Esophagus squamous epithelium (tissue), 5 donors: ENCODE measurements at regions not wholly inside any gene's neighbourhood (a gene's known extent, or its start where the extent isn't known, plus 50 kb on each side); places are given as distances from the start of the nearest gene placed in this dataset.

Source experiments
- DNase-seq: peaks from one replicate; lab custom pipeline; 2025; lab: John Stamatoyannopoulos, UW
- H3K27ac ChIP-seq, 4 donors: fragments of 200-600 bp; sonication (generic); one replicate each; pipeline ENCODE4 v1.5.1; 2016 to 2019; ENCODE audit warnings: mild to moderate bottlenecking in 1 of 4
- H3K27me3 ChIP-seq, 4 donors: fragments of 200-600 bp; sonication (generic); 1 replicate in 3 of 4; 2 replicates in 1 of 4; pipeline versions ENCODE4 v1.5.1 to v1.6.0; 2017 to 2021; ENCODE audit warnings: antibody characterized with exemption in 1 of 4
- H3K36me3 ChIP-seq, 3 donors: fragments of 200-600 bp; sonication (generic); one replicate each; pipeline ENCODE4 v1.5.1; 2016 to 2019
- H3K4me1 ChIP-seq, 3 donors: fragments of 200-600 bp; sonication (generic); one replicate each; pipeline ENCODE4 v1.5.1; 2017 to 2019
- H3K4me3 ChIP-seq, 4 donors: fragments of 200-600 bp; sonication (generic); 1 replicate in 3 of 4; 2 replicates in 1 of 4; pipeline ENCODE4 v1.5.1; 2016 to 2019; ENCODE audit warnings: mild to moderate bottlenecking in 2 of 4, moderate library complexity in 1 of 4
- H3K9me3 ChIP-seq, 3 donors: fragments of 200-600 bp; sonication (generic); one replicate each; pipeline ENCODE4 v1.5.1; 2016 to 2019
- CTCF ChIP-seq, 6 experiments: fragments of 450-650 bp in 4 of 6; fragments of 200-600 bp in 2 of 6; sonication (generic) in 2 of 6; IDR thresholded peaks; one replicate each; pipeline ENCODE4 v1.5.1; 2016 to 2019; ENCODE audit warnings: antibody characterized with exemption in 6 of 6, mild to moderate bottlenecking in 4 of 6, moderate library complexity in 4 of 6
- POLR2A ChIP-seq, 4 donors: fragments of 450-650 bp; IDR thresholded peaks; one replicate each; pipeline ENCODE4 v1.6.1; 2017; ENCODE audit warnings: antibody characterized with exemption in 4 of 4, mild to moderate bottlenecking in 4 of 4, moderate library complexity in 3 of 4
- WGBS, 2 donors: methylation state at CpG; one replicate each; pipeline ENCODE4 v1.1.5; 2018; 5-methylcytosine and 5-hydroxymethylcytosine counted together
- intact Hi-C: fragments of 100-400 bp; cut with DNase I; formaldehyde crosslinking; loops from one replicate; pipeline ENCODE4 v1.15.0; 2022
- donor health status: DM: yes; HTN: yes; CAD: no.

GRCh38 chr22:44582016-44582415 is 84.0 kb upstream of the RTL6 start:
- no peaks in the 10 kb centered on the region for H3K36me3 ChIP-seq
- WGBS, 2 donors = 81 to 83% methylated on average over 9 to 10 of the region's 10 CpGs
- H3K4me1 ChIP-seq = peaks cover 0 to 17% (median 3%) of the 10 kb centered on the region in 3 donors
- peaks cover 0 to 90% (median 0%) of the 10 kb centered on the region in 4 donors for H3K27me3 ChIP-seq
- TF ChIP-seq POLR2A (IDR thresholded peaks at IDR 0.05) (no peak), CTCF (IDR thresholded peaks at IDR 0.05) (no peak)
- no peaks in the 10 kb centered on the region for H3K9me3 ChIP-seq
- DNase-seq = no peak
- H3K27ac ChIP-seq = no peak overlapping the region
- intact Hi-C loops = no loop called here
- no peak overlapping the region for H3K4me3 ChIP-seq

- Histone ChIP-seq H3K4me1 (peaks cover 0 to 8% (median 0%) of the 10 kb centered on the region in 3 donors), H3K27me3 (peaks cover 0 to 89% (median 0%) of the 10 kb centered on the region in 4 donors), H3K9me3 (no peaks in the 10 kb centered on the region), H3K36me3 (no peaks in the 10 kb centered on the region), H3K4me3 (no peak overlapping the region), H3K27ac (no peak overlapping the region)
- WGBS, 2 donors = 86 to 90% methylated on average over 12 of the region's 12 CpGs
- intact Hi-C loops = no loop called here
- TF ChIP-seq POLR2A (IDR thresholded peaks at IDR 0.05) (no peak), CTCF (IDR thresholded peaks at IDR 0.05) (no peak)
- DNase-seq = no peak
Observed at GRCh38 chr22:44581096-44581435, 83.0 kb upstream of the RTL6 start.

- no peak for TF ChIP-seq POLR2A (IDR thresholded peaks at IDR 0.05)
- TF ChIP-seq CTCF (IDR thresholded peaks at IDR 0.05) = no peak
- Histone ChIP-seq H3K27ac (no peak overlapping the region), H3K4me1 (peaks cover 0 to 5% (median 0%) of the 10 kb centered on the region in 3 donors), H3K27me3 (peaks cover 0 to 87% (median 0%) of the 10 kb centered on the region in 4 donors), H3K4me3 (no peak overlapping the region), H3K9me3 (no peaks in the 10 kb centered on the region), H3K36me3 (no peaks in the 10 kb centered on the region)
- intact Hi-C loops = no loop called here
- no peak for DNase-seq
- 81 to 82% methylated on average over 13 to 17 of the region's 22 CpGs for WGBS, 2 donors
Observed at GRCh38 chr22:44580176-44581095, 82.4 kb upstream of the RTL6 start.

GRCh38 chr22:44578516-44579230 is 80.6 kb upstream of the RTL6 start:
- intact Hi-C loops = no loop called here
- Histone ChIP-seq H3K27ac (no peak overlapping the region), H3K36me3 (no peaks in the 10 kb centered on the region), H3K9me3 (no peaks in the 10 kb centered on the region), H3K4me3 (no peak overlapping the region), H3K27me3 (peaks cover 0 to 79% (median 0%) of the 10 kb centered on the region in 4 donors), H3K4me1 (peaks cover 9 to 23% (median 11%) of the 10 kb centered on the region in 3 donors)
- WGBS, 2 donors = 66 to 77% methylated on average over 6 of the region's 10 CpGs
- no peak for DNase-seq
- TF ChIP-seq CTCF (IDR thresholded peaks at IDR 0.05) (no peak), POLR2A (IDR thresholded peaks at IDR 0.05) (no peak)

- no peak for TF ChIP-seq POLR2A (IDR thresholded peaks at IDR 0.05)
- TF ChIP-seq CTCF (IDR thresholded peaks at IDR 0.05) = no peak
- Histone ChIP-seq H3K4me1 (peaks cover 9 to 26% (median 15%) of the 10 kb centered on the region in 3 donors), H3K9me3 (no peaks in the 10 kb centered on the region), H3K27me3 (peaks cover 0 to 73% (median 0%) of the 10 kb centered on the region in 4 donors), H3K36me3 (no peaks in the 10 kb centered on the region), H3K4me3 (no peak overlapping the region), H3K27ac (no peak overlapping the region)
- intact Hi-C loops = no loop called here
- no peak for DNase-seq
- 28% methylated on average over 2 of the region's 3 CpGs; no CpG with 5 or more reads in 1 of the 2 donors for WGBS, 2 donors
Observed at GRCh38 chr22:44578110-44578457, 80.1 kb upstream of the RTL6 start.
